ENCODE measurements at regions not wholly inside any gene's neighbourhood (a gene's known extent, or its start where the extent isn't known, plus 50 kb on each side); places are given as distances from the start of the nearest gene placed in this dataset.
"Not testable (repeated sequence)": the region's sequence is repeated elsewhere in the genome, so short reads cannot be mapped to it uniquely, and the experiment has no call there.

DNA sequence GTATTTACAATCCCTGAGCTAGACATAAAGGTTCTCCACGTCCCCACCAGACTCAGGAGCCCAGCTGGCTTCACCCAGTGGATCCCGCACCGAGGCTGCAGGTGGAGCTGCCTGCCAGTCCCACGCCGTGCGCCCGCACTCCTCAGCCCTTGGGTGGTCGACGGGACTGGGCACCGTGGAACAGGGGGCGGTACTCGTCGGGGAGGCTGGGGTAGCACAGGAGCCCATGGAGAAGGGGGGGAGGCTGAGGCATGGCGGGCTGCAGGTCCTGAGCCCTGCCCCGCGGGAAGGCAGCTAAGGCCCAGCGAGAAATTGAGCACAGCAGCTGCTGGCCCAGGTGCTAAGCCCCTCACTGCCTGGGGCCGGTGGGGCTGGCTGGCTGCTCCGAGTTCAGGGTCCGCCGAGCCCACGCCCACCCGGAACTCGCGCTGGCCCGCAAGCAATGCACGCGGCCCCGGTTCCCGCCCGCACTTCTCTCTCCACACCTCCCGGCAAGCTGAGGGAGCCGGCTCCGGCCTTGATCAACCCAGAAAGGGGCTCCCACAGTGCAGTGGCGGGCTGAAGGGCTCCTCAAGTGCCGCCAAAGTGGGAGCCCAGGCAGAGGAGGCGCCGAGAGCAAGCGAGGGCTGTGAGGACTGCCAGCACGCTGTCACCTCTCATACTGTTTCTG is 347.4 kb downstream of the UBE2NL start:
- H3K4me2 ChIP-seq (ENCODE audit: insufficient read depth in 1 of 2, low read depth in 2 of 2, low read length in 2 of 2); H3K23ac ChIP-seq (ENCODE audit: insufficient read length); H3K9ac ChIP-seq (replicated peaks in 1 of 4; ENCODE audit: extremely low read depth in 1 of 4, low read depth in 3 of 4, low read length in 3 of 4); H3K18ac ChIP-seq (ENCODE audit: extremely low read depth, low read length); H3K23me2 ChIP-seq (ENCODE audit: low read depth, low read length); H4K8ac ChIP-seq (ENCODE audit: extremely low read depth, insufficient read depth, low read length); H4K20me1 ChIP-seq (replicated peaks in 1 of 2; ENCODE audit: control insufficient read depth in 1 of 2, insufficient read depth in 2 of 2, low read length in 2 of 2); H3K79me2 ChIP-seq (ENCODE audit: control insufficient read depth in 1 of 2, insufficient read depth in 2 of 2, low read length in 2 of 2); H3K56ac ChIP-seq (replicated peaks; ENCODE audit: insufficient read length, low read depth, low read length); FAIRE-seq; H3K27me3 ChIP-seq (replicated peaks in 1 of 4; ENCODE audit: control insufficient read depth in 3 of 4, extremely low read depth in 1 of 4, insufficient read depth in 3 of 4, low read length in 3 of 4); H2BK15ac ChIP-seq (ENCODE audit: low read length); H3K4me1 ChIP-seq (replicated peaks in 1 of 4; ENCODE audit: control insufficient read depth in 3 of 4, insufficient read depth in 4 of 4, low read length in 3 of 4); H3K27ac ChIP-seq (ENCODE audit: low read depth, low read length); H2BK20ac ChIP-seq (ENCODE audit: low read length); H3K36me3 ChIP-seq (ENCODE audit: control insufficient read depth in 2 of 4, insufficient read depth in 4 of 4, low read length in 3 of 4); H2BK5ac ChIP-seq (ENCODE audit: low read depth, low read length); H3K79me1 ChIP-seq (ENCODE audit: low read depth, low read length); H3K4ac ChIP-seq (replicated peaks; ENCODE audit: insufficient read length, low read depth, low read length); H4K5ac ChIP-seq (ENCODE audit: insufficient read length, low read depth, low read length); H2BK12ac ChIP-seq (ENCODE audit: low read depth, low read length); H2AFZ ChIP-seq (ENCODE audit: low read length); H2BK120ac ChIP-seq (replicated peaks; ENCODE audit: low read depth, low read length); H3K9me3 ChIP-seq (ENCODE audit: insufficient read depth in 2 of 2, low read depth in 1 of 2, low read length in 1 of 2); H3K14ac ChIP-seq (ENCODE audit: insufficient read length); H4K91ac ChIP-seq (replicated peaks; ENCODE audit: insufficient read length, low read length); POLR2A ChIA-PET (ENCODE audit: partially characterized antibody); DNase-seq (ENCODE audit: low read depth in 1 of 2, low spot score in 2 of 2); H2AK5ac ChIP-seq (ENCODE audit: low read depth, low read length); CTCF ChIA-PET (ENCODE audit: partially characterized antibody); H3K4me3 ChIP-seq (ENCODE audit: extremely low read depth in 1 of 4, insufficient read depth in 2 of 4, low read depth in 3 of 4, low read length in 4 of 4): not testable (repeated sequence)
- whole genome bisulfite sequencing, 2 experiments (ENCODE audit: extremely low coverage in 1 of 2, insufficient coverage in 1 of 2, insufficient read length in 1 of 2, insufficient replicate concordance in 2 of 2, low coverage in 1 of 2, low lambda C conversion rate in 2 of 2, missing lambda C conversion rate in 1 of 2): 96% methylated on average over 9 of the region's 40 CpGs; no CpG with 5 or more reads in 1 of the 2 experiments

Measured in H1 (cell line).